Mesenchymal stem cell (in vitro differentiated cells and primary cell): ENCODE measurements at regions not wholly inside any gene's neighbourhood (a gene's known extent, or its start where the extent isn't known, plus 50 kb on each side); places are given as distances from the start of the nearest gene placed in this dataset.

Experiments used
- DNase-seq: peaks from one replicate; pipeline ENCODE4 v3.0.0-alpha.2; 2013
- H2AFZ ChIP-seq: one replicate; pipeline ENCODE4 v1.6.1; 2013; ENCODE audit warnings: low read depth, mild to moderate bottlenecking, control low read depth, inconsistent platforms, low read length, moderate library complexity
- H2AK5ac ChIP-seq: 2 replicates; pipeline ENCODE4 v1.6.1; 2013; ENCODE audit warnings: low read length, moderate library complexity, mild to moderate bottlenecking, inconsistent platforms; ENCODE audit not compliant: severe bottlenecking
- H2BK120ac ChIP-seq: one replicate; pipeline ENCODE4 v1.6.1; 2013; ENCODE audit warnings: low read depth, mild to moderate bottlenecking, inconsistent platforms, low read length, moderate library complexity
- H2BK12ac ChIP-seq, 2 experiments: one replicate each; pipeline ENCODE4 v1.6.1; 2013; ENCODE audit warnings: inconsistent platforms in 2 of 2, low read length in 2 of 2, mild to moderate bottlenecking in 2 of 2, moderate library complexity in 2 of 2, control low read depth in 1 of 2
- H2BK15ac ChIP-seq: one replicate; pipeline ENCODE4 v1.6.1; 2013; ENCODE audit warnings: mild to moderate bottlenecking, low read depth, inconsistent platforms; ENCODE audit not compliant: poor library complexity, severe bottlenecking
- H2BK5ac ChIP-seq: 2 replicates; pipeline ENCODE4 v1.6.1; 2013; ENCODE audit warnings: low read depth, mild to moderate bottlenecking, low read length, control low read depth, inconsistent platforms; ENCODE audit not compliant: poor library complexity, severe bottlenecking
- H3K14ac ChIP-seq, 2 experiments: one replicate each; pipeline ENCODE4 v1.6.1; 2013; ENCODE audit warnings: inconsistent platforms in 2 of 2, low read length in 2 of 2, control low read depth in 1 of 2, mild to moderate bottlenecking in 1 of 2, moderate library complexity in 1 of 2
- H3K18ac ChIP-seq, 2 experiments: one replicate each; pipeline ENCODE4 v1.6.1; 2013; ENCODE audit warnings: inconsistent platforms in 2 of 2, low read length in 2 of 2, control low read depth in 1 of 2, low read depth in 1 of 2, mild to moderate bottlenecking in 1 of 2
- H3K23ac ChIP-seq, 2 experiments: one replicate each; pipeline ENCODE4 v1.6.1; 2013; ENCODE audit warnings: inconsistent platforms in 2 of 2, low read length in 2 of 2, mild to moderate bottlenecking in 2 of 2, moderate library complexity in 2 of 2, control low read depth in 1 of 2
- H3K27ac ChIP-seq: 2 replicates; pipeline ENCODE4 v1.5.1; 2013; ENCODE audit warnings: mild to moderate bottlenecking, moderate library complexity, low read length, control low read depth, inconsistent platforms; ENCODE audit not compliant: poor library complexity, severe bottlenecking
- H3K27me3 ChIP-seq, 2 experiments: 2 replicates each; pipeline versions ENCODE4 v1.6.1 to v1.7.0; 2013; ENCODE audit warnings: low read length in 2 of 2, mild to moderate bottlenecking in 2 of 2, moderate library complexity in 2 of 2, control low read depth in 1 of 2, inconsistent platforms in 1 of 2; ENCODE audit not compliant: control insufficient read depth in 1 of 2, insufficient read depth in 1 of 2
- H3K36me3 ChIP-seq, 2 experiments: 2 replicates each; pipeline versions ENCODE4 v1.6.1 to v1.7.0; 2013; ENCODE audit warnings: low read length in 2 of 2, control low read depth in 1 of 2, inconsistent platforms in 1 of 2, low read depth in 1 of 2, mild to moderate bottlenecking in 1 of 2; ENCODE audit not compliant: insufficient read depth in 2 of 2, control insufficient read depth in 1 of 2
- H3K4ac ChIP-seq, 2 experiments: one replicate each; pipeline ENCODE4 v1.6.1; 2013; ENCODE audit warnings: inconsistent platforms in 2 of 2, low read length in 2 of 2, mild to moderate bottlenecking in 2 of 2, moderate library complexity in 2 of 2, control low read depth in 1 of 2, low read depth in 1 of 2
- H3K4me1 ChIP-seq: 2 replicates; pipeline ENCODE4 v1.6.1; 2013; ENCODE audit warnings: low read depth, low read length, control low read depth; ENCODE audit not compliant: control insufficient read depth, insufficient read depth
- H3K4me2 ChIP-seq: 2 replicates; pipeline ENCODE4 v1.6.1; 2013; ENCODE audit warnings: low read length, mild to moderate bottlenecking, inconsistent platforms; ENCODE audit not compliant: poor library complexity, severe bottlenecking
- H3K4me3 ChIP-seq, 2 experiments: 2 replicates each; pipeline versions ENCODE4 v1.5.1 to v1.7.0; 2013; ENCODE audit warnings: low read length in 2 of 2, mild to moderate bottlenecking in 2 of 2, control low read depth in 1 of 2, low read depth in 1 of 2; ENCODE audit not compliant: insufficient read depth in 1 of 2
- H3K79me1 ChIP-seq: replicated peaks from 2 replicates; pipeline ENCODE4 v1.6.1; 2013; ENCODE audit warnings: mild to moderate bottlenecking, control low read depth, low read length, inconsistent platforms; ENCODE audit not compliant: poor library complexity, severe bottlenecking
- H3K9ac ChIP-seq: 2 replicates; pipeline ENCODE4 v1.7.0; 2013; ENCODE audit warnings: mild to moderate bottlenecking, low read length, moderate library complexity
- H3K9me3 ChIP-seq: 2 replicates; pipeline ENCODE4 v1.7.0; 2013; ENCODE audit warnings: mild to moderate bottlenecking, low read length; ENCODE audit not compliant: control insufficient read depth
- H4K8ac ChIP-seq: one replicate; pipeline ENCODE4 v1.6.1; 2013; ENCODE audit warnings: inconsistent platforms, mild to moderate bottlenecking, low read length, moderate library complexity
- H4K91ac ChIP-seq: one replicate; pipeline ENCODE4 v1.6.1; 2013; ENCODE audit warnings: mild to moderate bottlenecking, low read length, inconsistent platforms
- WGBS: methylation state at CpG from one replicate; pipeline ENCODE4 v1.1.7; 2013; ENCODE audit warnings: mixed read lengths; 5-methylcytosine and 5-hydroxymethylcytosine counted together

DNA sequence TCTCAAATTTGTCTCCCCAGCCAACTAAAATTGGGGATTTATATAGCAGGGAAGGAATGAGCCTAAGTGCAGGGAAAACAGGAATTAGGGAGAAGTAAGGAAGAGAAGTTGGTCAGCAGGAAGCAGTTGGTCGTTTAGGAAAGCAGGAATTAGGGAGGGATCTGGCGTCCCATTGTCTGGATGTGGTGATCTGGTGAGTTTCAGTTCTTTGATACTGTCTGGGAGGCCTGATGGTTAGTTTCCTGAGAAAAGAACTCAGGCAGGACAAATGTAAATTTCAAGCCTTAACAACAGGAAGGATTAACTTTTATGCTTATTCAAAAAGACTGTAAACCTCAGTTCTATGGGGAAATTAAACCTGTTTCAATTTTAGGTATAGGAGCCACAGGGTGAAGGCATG, 116.2 kb upstream of the PRL start:
- Histone ChIP-seq H2BK5ac (no peak overlapping the region), H3K4ac (no peak overlapping the region), H3K9me3 (peaks cover under 1% of the 10 kb centered on the region), H3K36me3 (no peaks in the 10 kb centered on the region), H3K4me2 (no peak overlapping the region), H4K91ac (no peak overlapping the region), H3K27me3 (no peaks in the 10 kb centered on the region), H3K79me1 (no peaks in the 10 kb centered on the region), H2BK15ac (no peak overlapping the region), H2BK12ac (no peak overlapping the region), H4K8ac (no peak overlapping the region), H3K14ac (no peak overlapping the region), H2BK120ac (no peak overlapping the region), H2AK5ac (no peak overlapping the region), H2AFZ (no peak overlapping the region), H3K9ac (peak overlapping the region; percentile 73), H3K4me1 (no peaks in the 10 kb centered on the region), H3K18ac (no peak overlapping the region), H3K4me3 (no peak overlapping the region), H3K23ac (no peak overlapping the region), H3K27ac (no peak overlapping the region)
- DNase-seq: no peak
- 9% methylated on average over 2 of the region's 2 CpGs for WGBS

DNA sequence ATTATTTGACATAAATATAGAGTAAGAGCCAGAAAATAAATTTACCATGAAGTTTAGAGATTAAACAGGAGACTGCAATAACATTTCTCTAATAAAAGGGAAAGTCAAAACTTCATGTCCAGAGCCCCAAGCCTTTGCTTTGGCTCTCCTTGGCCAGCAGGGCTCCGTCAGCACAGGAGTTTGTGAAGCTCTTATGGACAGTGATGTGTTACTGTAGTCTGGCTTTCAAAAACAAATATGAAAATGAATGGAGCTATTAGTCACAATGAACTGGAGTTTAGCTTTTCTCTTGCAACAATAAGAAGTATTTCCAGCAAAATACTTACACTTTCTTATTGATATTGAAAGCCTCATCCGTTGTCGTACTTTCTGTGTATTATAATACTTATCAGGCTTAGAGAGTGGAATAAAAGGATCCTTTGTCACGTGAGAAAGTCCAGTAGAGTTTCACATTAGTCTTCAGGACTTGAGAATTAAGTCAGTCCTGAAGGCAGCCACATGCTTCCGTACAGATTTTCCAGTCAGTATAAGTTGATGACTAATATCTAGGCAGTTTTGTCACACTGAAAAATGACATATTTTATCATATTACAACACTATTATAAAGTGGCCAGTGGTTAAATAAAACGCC, 117.0 kb upstream of the PRL start:
- Histone ChIP-seq H3K9me3 (peaks cover 8% of the 10 kb centered on the region), H3K79me1 (no peaks in the 10 kb centered on the region), H3K27ac (no peak overlapping the region), H3K4me2 (no peak overlapping the region), H3K36me3 (no peaks in the 10 kb centered on the region), H2AK5ac (no peak overlapping the region), H2BK120ac (no peak overlapping the region), H2AFZ (no peak overlapping the region), H2BK5ac (no peak overlapping the region), H2BK15ac (no peak overlapping the region), H3K4me1 (no peaks in the 10 kb centered on the region), H4K91ac (no peak overlapping the region), H2BK12ac (no peak overlapping the region), H3K4ac (no peak overlapping the region), H3K23ac (no peak overlapping the region), H3K27me3 (no peaks in the 10 kb centered on the region), H3K14ac (no peak overlapping the region), H3K9ac (peak overlapping the region; percentile 73), H4K8ac (no peak overlapping the region), H3K4me3 (peak overlapping the region in 1 of 2 experiments; percentile 55), H3K18ac (no peak overlapping the region)
- DNase-seq: no peak
- WGBS: 86% methylated on average over 5 of the region's 6 CpGs

DNA sequence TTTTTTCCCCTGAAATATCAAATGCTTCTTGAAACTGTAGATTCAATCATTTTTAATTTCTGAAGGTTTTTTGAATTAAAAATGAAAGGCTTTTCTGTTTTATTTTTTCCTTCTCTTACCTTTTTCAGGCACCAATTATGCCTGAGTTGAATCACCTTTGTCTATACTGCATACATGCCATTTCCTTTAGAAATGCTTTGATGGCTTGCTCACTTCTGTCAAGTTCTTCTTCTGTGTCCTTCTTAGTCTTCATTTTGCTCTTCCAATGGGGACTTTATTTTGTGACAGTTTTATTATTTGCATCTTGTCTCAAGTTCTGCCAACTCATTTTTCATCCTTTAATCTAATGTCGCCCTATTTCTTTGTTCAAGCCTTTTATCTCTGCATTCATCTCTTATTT, 121.9 kb upstream of the PRL start:
- Histone ChIP-seq H2BK5ac (no peak overlapping the region), H3K14ac (no peak overlapping the region), H3K4me1 (no peaks in the 10 kb centered on the region), H2BK15ac (no peak overlapping the region), H3K9ac (no peak overlapping the region), H3K27ac (no peak overlapping the region), H3K36me3 (no peaks in the 10 kb centered on the region), H3K9me3 (peaks cover 34% of the 10 kb centered on the region), H3K27me3 (no peaks in the 10 kb centered on the region), H3K4ac (no peak overlapping the region), H3K4me3 (no peak overlapping the region), H2AFZ (no peak overlapping the region), H3K23ac (no peak overlapping the region), H2AK5ac (no peak overlapping the region), H3K18ac (no peak overlapping the region), H3K79me1 (no peaks in the 10 kb centered on the region), H3K4me2 (no peak overlapping the region), H4K91ac (no peak overlapping the region), H2BK120ac (no peak overlapping the region), H2BK12ac (no peak overlapping the region), H4K8ac (no peak overlapping the region)
- no peak for DNase-seq
- no CpG with 5 or more reads among the region's 1 CpG for WGBS

DNA sequence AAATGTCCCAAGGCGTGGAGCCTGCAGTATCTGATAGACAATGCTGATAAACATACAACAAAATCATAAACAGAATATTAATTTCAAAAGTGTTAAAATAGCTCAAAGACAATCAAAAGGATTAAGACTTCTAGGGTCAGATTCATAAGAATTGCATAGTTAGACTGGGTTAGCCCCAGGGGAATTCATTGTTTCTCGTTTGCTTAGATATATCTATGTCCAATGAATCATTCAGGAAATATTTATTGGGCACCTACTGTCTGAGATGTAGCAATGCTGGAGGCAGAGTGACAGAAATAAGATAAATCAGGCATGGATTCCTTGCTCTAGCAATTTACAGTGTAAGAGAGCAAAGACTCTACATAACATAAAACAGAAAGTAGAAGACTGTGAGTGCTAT, 124.4 kb upstream of the PRL start:
- H3K9ac ChIP-seq: no peak overlapping the region
- H2BK12ac ChIP-seq: no peak overlapping the region
- H3K18ac ChIP-seq: no peak overlapping the region
- no peak overlapping the region for H3K23ac ChIP-seq
- H2AK5ac ChIP-seq: no peak overlapping the region
- H3K79me1 ChIP-seq: no peaks in the 10 kb centered on the region
- no peak overlapping the region for H3K4ac ChIP-seq
- H4K91ac ChIP-seq: no peak overlapping the region
- peaks cover 34% of the 10 kb centered on the region for H3K9me3 ChIP-seq
- 29% methylated on average over 1 of the region's 2 CpGs for WGBS
- H3K27ac ChIP-seq: no peak overlapping the region
- no peak overlapping the region for H2BK120ac ChIP-seq
- no peak overlapping the region for H3K14ac ChIP-seq
- H3K27me3 ChIP-seq: no peaks in the 10 kb centered on the region
- H3K4me1 ChIP-seq: no peaks in the 10 kb centered on the region
- H3K36me3 ChIP-seq: no peaks in the 10 kb centered on the region
- no peak overlapping the region for H2BK15ac ChIP-seq
- no peak for DNase-seq
- H3K4me2 ChIP-seq: no peak overlapping the region
- H2BK5ac ChIP-seq: no peak overlapping the region
- no peak overlapping the region for H4K8ac ChIP-seq
- H3K4me3 ChIP-seq: no peak overlapping the region
- no peak overlapping the region for H2AFZ ChIP-seq
